ENCODE measurements at regions not wholly inside any gene's neighbourhood (a gene's known extent, or its start where the extent isn't known, plus 50 kb on each side); places are given as distances from the start of the nearest gene placed in this dataset.

- no peak for TF ChIP-seq SIN3A (IDR thresholded peaks at IDR 0.05; ENCODE audit: borderline replicate concordance, insufficient read depth, low read length)
- TF ChIP-seq TAF1 (IDR thresholded peaks at IDR 0.05; ENCODE audit: borderline replicate concordance, insufficient read depth, low read length): no peak
- no peak for TF ChIP-seq POLR2AphosphoS5 (IDR thresholded peaks at IDR 0.05; ENCODE audit: low read depth, low read length)
These were observed 309.6 kb upstream of the ESRRG start for GRCh38 chr1:217032715-217033367.

All from PFSK-1 (cell line).